Cardiac muscle cell (in vitro differentiated cells and primary cell): ENCODE measurements at regions not wholly inside any gene's neighbourhood (a gene's known extent, or its start where the extent isn't known, plus 50 kb on each side); places are given as distances from the start of the nearest gene placed in this dataset.
A peak's percentile ranks its signal among the peaks of the same experiment; 100 is the strongest.

Source experiments
- DNase-seq, 2 donors: peaks; one replicate each; pipeline versions ENCODE4 v3.0.0 to v3.0.0-alpha.2; 2010 to 2017; ENCODE audit warnings: low read depth in 1 of 2, low spot score in 1 of 2
- H3K27ac ChIP-seq: fragments of 200-600 bp; sonication (generic); 2 replicates; pipeline ENCODE4 v1.5.1; 2016
- H3K27me3 ChIP-seq: fragments of 200-600 bp; sonication (generic); 2 replicates; pipeline ENCODE4 v1.6.0; 2016; ENCODE audit warnings: control low read depth
- H3K36me3 ChIP-seq: fragments of 200-600 bp; sonication (generic); 2 replicates; pipeline ENCODE4 v1.5.1; 2016; ENCODE audit warnings: control low read depth
- H3K4me1 ChIP-seq: fragments of 200-600 bp; sonication (generic); 2 replicates; pipeline ENCODE4 v1.8.1; 2017; ENCODE audit warnings: low read depth, mild to moderate bottlenecking, mixed run types
- H3K4me3 ChIP-seq: fragments of 200-600 bp; sonication (generic); 2 replicates; pipeline ENCODE4 v1.5.1; 2016; ENCODE audit warnings: mild to moderate bottlenecking
- H3K9me3 ChIP-seq: fragments of 200-600 bp; sonication (generic); 2 replicates; pipeline ENCODE4 v1.5.1; 2017; ENCODE audit warnings: low read depth, mild to moderate bottlenecking, control low read depth
- CTCF ChIP-seq: IDR thresholded peaks from 2 replicates; pipeline ENCODE4 v1.5.1; 2012; ENCODE audit warnings: low read depth, mild to moderate bottlenecking, low read length

GRCh38 chr7:136057509-136057908, 80.3 kb upstream of the MTPN start:
- Histone ChIP-seq H3K4me3 (no peak overlapping the region), H3K9me3 (no peaks in the 10 kb centered on the region), H3K27ac (no peak overlapping the region), H3K27me3 (no peaks in the 10 kb centered on the region), H3K4me1 (peaks cover 14% of the 10 kb centered on the region), H3K36me3 (no peaks in the 10 kb centered on the region)
- no peak for DNase-seq
- TF ChIP-seq CTCF, result no peak

- DNase-seq, result peak in 1 of 2 donors; percentile 35
- Histone ChIP-seq H3K27me3 (no peaks in the 10 kb centered on the region), H3K36me3 (no peaks in the 10 kb centered on the region), H3K9me3 (no peaks in the 10 kb centered on the region), H3K27ac (no peak overlapping the region), H3K4me1 (peaks cover 14% of the 10 kb centered on the region), H3K4me3 (no peak overlapping the region)
- no peak for TF ChIP-seq CTCF
Observed at GRCh38 chr7:136056651-136057231, 79.6 kb upstream of the MTPN start.

GRCh38 chr7:136055266-136055665, 78.1 kb upstream of the MTPN start:
- H3K27me3 ChIP-seq, result no peaks in the 10 kb centered on the region
- H3K4me1 ChIP-seq, result peaks cover 25% of the 10 kb centered on the region
- H3K4me3 ChIP-seq, result no peak overlapping the region
- DNase-seq, result no peak
- no peaks in the 10 kb centered on the region for H3K9me3 ChIP-seq
- no peaks in the 10 kb centered on the region for H3K36me3 ChIP-seq
- no peak overlapping the region for H3K27ac ChIP-seq
- no peak for TF ChIP-seq CTCF

- H3K4me3 ChIP-seq, result no peak overlapping the region
- DNase-seq, result no peak
- no peak for TF ChIP-seq CTCF
- H3K27me3 ChIP-seq, result no peaks in the 10 kb centered on the region
- no peak overlapping the region for H3K27ac ChIP-seq
- no peaks in the 10 kb centered on the region for H3K36me3 ChIP-seq
- no peaks in the 10 kb centered on the region for H3K9me3 ChIP-seq
- peaks cover 23% of the 10 kb centered on the region for H3K4me1 ChIP-seq
Observed at GRCh38 chr7:136053689-136054485, 76.7 kb upstream of the MTPN start.

GRCh38 chr7:136051203-136051928, 74.2 kb upstream of the MTPN start:
- Histone ChIP-seq H3K36me3 (no peaks in the 10 kb centered on the region), H3K4me1 (peaks cover 12% of the 10 kb centered on the region), H3K9me3 (no peaks in the 10 kb centered on the region), H3K27ac (peak overlapping the region; percentile 68), H3K27me3 (no peaks in the 10 kb centered on the region), H3K4me3 (no peak overlapping the region)
- TF ChIP-seq CTCF, result no peak
- no peak for DNase-seq
